WERI-Rb-1 (cell line): ENCODE measurements at regions not wholly inside any gene's neighbourhood (a gene's known extent, or its start where the extent isn't known, plus 50 kb on each side); places are given as distances from the start of the nearest gene placed in this dataset.

Experiments
- DNase-seq: peaks from one replicate; pipeline ENCODE4 v3.0.0-alpha.2; 2020
- H3K27ac ChIP-seq: fragments of 250-450 bp; sonication (Bioruptor Pico); 2 replicates; pipeline ENCODE4 v1.5.1; 2020; ENCODE audit warnings: mild to moderate bottlenecking, moderate library complexity
- H3K27me3 ChIP-seq: fragments of 250-450 bp; sonication (Bioruptor Pico); 2 replicates; pipeline ENCODE4 v1.5.1; 2021; ENCODE audit warnings: mild to moderate bottlenecking, low read depth, moderate library complexity; ENCODE audit not compliant: insufficient read depth, severe bottlenecking
- H3K36me3 ChIP-seq: fragments of 250-450 bp; sonication (Bioruptor Pico); 2 replicates; pipeline ENCODE4 v1.5.1; 2020; ENCODE audit warnings: mild to moderate bottlenecking, moderate library complexity
- H3K4me3 ChIP-seq: 2 replicates; pipeline ENCODE4 v1.5.1; 2011; ENCODE audit warnings: low read depth, mild to moderate bottlenecking, control low read depth, low read length
- H3K9me3 ChIP-seq: fragments of 250-450 bp; sonication (Bioruptor Pico); 2 replicates; pipeline ENCODE4 v1.5.1; 2021; ENCODE audit warnings: mild to moderate bottlenecking, moderate library complexity; ENCODE audit not compliant: severe bottlenecking
- CTCF ChIP-seq: IDR thresholded peaks from 2 replicates; pipeline ENCODE4 v1.5.1; 2011; ENCODE audit warnings: low read depth, mild to moderate bottlenecking, control low read depth, inconsistent platforms, low read length

- no peaks in the 10 kb centered on the region for H3K36me3 ChIP-seq
- H3K4me3 ChIP-seq: no peak overlapping the region
- DNase-seq: no peak
- H3K27ac ChIP-seq: no peak overlapping the region
- no peaks in the 10 kb centered on the region for H3K9me3 ChIP-seq
- H3K27me3 ChIP-seq: no peaks in the 10 kb centered on the region
- no peak for TF ChIP-seq CTCF
Observed at GRCh38 chr4:23242962-23243361, 550.2 kb downstream of the GBA3 start.

GRCh38 chr4:23241408-23241807, 548.7 kb downstream of the GBA3 start:
- no peak for TF ChIP-seq CTCF

GRCh38 chr4:23238848-23239247, 546.1 kb downstream of the GBA3 start:
- no peaks in the 10 kb centered on the region for H3K27me3 ChIP-seq
- no peak for DNase-seq
- no peak for TF ChIP-seq CTCF

More at GRCh38 chr4:23241408-23241807, 548.7 kb downstream of the GBA3 start:
- Histone ChIP-seq H3K9me3 (no peaks in the 10 kb centered on the region), H3K27me3 (no peaks in the 10 kb centered on the region), H3K4me3 (no peak overlapping the region), H3K36me3 (no peaks in the 10 kb centered on the region), H3K27ac (no peak overlapping the region)
- no peak for DNase-seq

GRCh38 chr4:23237771-23238170, 545.0 kb downstream of the GBA3 start:
- H3K27me3 ChIP-seq: no peaks in the 10 kb centered on the region
- no peak overlapping the region for H3K27ac ChIP-seq
- no peak for DNase-seq

More at GRCh38 chr4:23238848-23239247, 546.1 kb downstream of the GBA3 start:
- Histone ChIP-seq H3K4me3 (no peak overlapping the region), H3K27ac (no peak overlapping the region), H3K36me3 (no peaks in the 10 kb centered on the region), H3K9me3 (no peaks in the 10 kb centered on the region)

GRCh38 chr4:23235628-23236390, 543.1 kb downstream of the GBA3 start:
- H3K36me3 ChIP-seq: no peaks in the 10 kb centered on the region
- H3K9me3 ChIP-seq: no peaks in the 10 kb centered on the region
- H3K4me3 ChIP-seq: no peak overlapping the region
- H3K27me3 ChIP-seq: no peaks in the 10 kb centered on the region
- H3K27ac ChIP-seq: no peak overlapping the region
- no peak for TF ChIP-seq CTCF
- no peak for DNase-seq

More at GRCh38 chr4:23237771-23238170, 545.0 kb downstream of the GBA3 start:
- Histone ChIP-seq H3K4me3 (no peak overlapping the region), H3K9me3 (no peaks in the 10 kb centered on the region), H3K36me3 (no peaks in the 10 kb centered on the region)
- TF ChIP-seq CTCF: no peak

- no peaks in the 10 kb centered on the region for H3K36me3 ChIP-seq
- no peak overlapping the region for H3K4me3 ChIP-seq
- no peak for TF ChIP-seq CTCF
- no peaks in the 10 kb centered on the region for H3K9me3 ChIP-seq
- no peaks in the 10 kb centered on the region for H3K27me3 ChIP-seq
- no peak for DNase-seq
- no peak overlapping the region for H3K27ac ChIP-seq
Observed at GRCh38 chr4:23234716-23235115, 542.0 kb downstream of the GBA3 start.
